PC-3 (cell line): ENCODE measurements at regions not wholly inside any gene's neighbourhood (a gene's known extent, or its start where the extent isn't known, plus 50 kb on each side); places are given as distances from the start of the nearest gene placed in this dataset.

ENCODE experiments used
- ATAC-seq: fragments of 200-7000 bp; cut with Tn5 transposase; 2 replicates; pipeline ENCODE4 v1.9.1; 2020; ENCODE audit warnings: mild to moderate bottlenecking, moderate library complexity
- BruUV-seq: library from RNA; stranded (reverse); fragments of 400-500 nt; replicated peaks from 2 replicates; lab custom pipeline; 2021; lab: Mats Ljungman, UMichigan
- CTCF ChIA-PET: fragments of 300-600 bp; sonication (Branson Sonifier 250); formaldehyde crosslinking; loops from one replicate; lab custom pipeline; 2022; ENCODE audit warnings: antibody characterized with exemption; lab: Charles Lee
- POLR2A ChIA-PET: fragments of 300-600 bp; sonication (Branson Sonifier 250); formaldehyde crosslinking; loops from one replicate; lab custom pipeline; 2022; ENCODE audit warnings: antibody characterized with exemption; ENCODE audit not compliant: unreplicated experiment; lab: Charles Lee
- DNase-seq: peaks from one replicate; pipeline ENCODE4 v3.0.0-alpha.2; 2015
- H2AFZ ChIP-seq: fragments of 300-600 bp; sonication (generic); 2 replicates; pipeline ENCODE4 v1.6.0; 2016; ENCODE audit warnings: antibody characterized with exemption, low read length
- H3F3A ChIP-seq: fragments of 300-600 bp; sonication (generic); one replicate; pipeline ENCODE4 v1.6.0; 2017; ENCODE audit warnings: antibody characterized with exemption, low read length, control low read depth, mild to moderate bottlenecking; ENCODE audit not compliant: unreplicated experiment
- H3K27ac ChIP-seq: fragments of 300-600 bp; sonication (generic); 2 replicates; pipeline ENCODE4 v1.5.1; 2016; ENCODE audit warnings: mild to moderate bottlenecking, low read length
- H3K27me3 ChIP-seq: fragments of 300-600 bp; sonication (generic); 2 replicates; pipeline ENCODE4 v1.6.1; 2016; ENCODE audit warnings: low read length, mixed read lengths
- H3K36me3 ChIP-seq: fragments of 300-600 bp; sonication (generic); 2 replicates; pipeline ENCODE4 v1.6.1; 2016; ENCODE audit warnings: low read depth, mixed run types, low read length, mixed read lengths
- H3K4me1 ChIP-seq: fragments of 300-600 bp; sonication (generic); 2 replicates; pipeline ENCODE4 v1.5.1; 2016; ENCODE audit warnings: low read length; ENCODE audit not compliant: insufficient read depth
- H3K4me2 ChIP-seq: fragments of 300-600 bp; sonication (generic); 2 replicates; pipeline ENCODE4 v1.6.0; 2016; ENCODE audit warnings: low read length
- H3K4me3 ChIP-seq: fragments of 300-600 bp; sonication (generic); 2 replicates; pipeline ENCODE4 v1.5.1; 2016; ENCODE audit warnings: mild to moderate bottlenecking, low read length, mixed read lengths
- H3K79me2 ChIP-seq: fragments of 300-600 bp; sonication (generic); 2 replicates; pipeline ENCODE4 v1.6.1; 2017; ENCODE audit warnings: low read length, mixed read lengths
- H3K9ac ChIP-seq: fragments of 300-600 bp; sonication (generic); 2 replicates; pipeline ENCODE4 v1.6.0; 2016; ENCODE audit warnings: mild to moderate bottlenecking, low read length
- H3K9me2 ChIP-seq: fragments of 300-600 bp; sonication (generic); replicated peaks from 2 replicates; pipeline ENCODE4 v1.6.1; 2016; ENCODE audit warnings: mixed run types, low read length, mixed read lengths
- H3K9me3 ChIP-seq: fragments of 300-600 bp; sonication (generic); 2 replicates; pipeline ENCODE4 v1.6.1; 2016; ENCODE audit warnings: low read length, mixed read lengths
- H4K20me1 ChIP-seq: fragments of 300-600 bp; sonication (generic); 2 replicates; pipeline ENCODE4 v1.6.1; 2016; ENCODE audit warnings: low read length, mixed read lengths
- CTCF ChIP-seq: fragments of 300-600 bp; sonication (generic); conservative IDR thresholded peaks from 2 replicates; pipeline ENCODE4 v1.5.1; 2017; ENCODE audit warnings: antibody characterized with exemption, low read depth, mild to moderate bottlenecking, low read length
- EZH2 ChIP-seq: fragments of 300-600 bp; sonication (generic); IDR thresholded peaks from one replicate; pipeline ENCODE4 v1.6.1; 2017; ENCODE audit warnings: antibody characterized with exemption, mild to moderate bottlenecking, low read length; ENCODE audit not compliant: unreplicated experiment
- EZH2phosphoT487 ChIP-seq: fragments of 300-600 bp; sonication (generic); IDR thresholded peaks from 2 replicates; pipeline ENCODE4 v1.6.1; 2018; ENCODE audit warnings: mild to moderate bottlenecking, antibody characterized with exemption, low read length, borderline replicate concordance
- intact Hi-C: fragments of 100-400 bp; cut with micrococcal nuclease; formaldehyde crosslinking; loops from 2 replicates; pipeline ENCODE4 v1.9.0; 2023

GRCh38 chr17:65417406-65418221 lies 143.8 kb downstream of the AXIN2 start:
- Histone ChIP-seq H3K4me3 (no peak overlapping the region), H3K9me3 (no peaks in the 10 kb centered on the region), H3K9ac (no peak overlapping the region), H2AFZ (no peak overlapping the region), H3K36me3 (no peaks in the 10 kb centered on the region), H3K27me3 (no peaks in the 10 kb centered on the region), H3K27ac (no peak overlapping the region), H3F3A (no peaks in the 10 kb centered on the region), H3K4me2 (no peak overlapping the region), H3K4me1 (no peaks in the 10 kb centered on the region), H4K20me1 (no peaks in the 10 kb centered on the region), H3K9me2 (no peaks in the 10 kb centered on the region), H3K79me2 (no peaks in the 10 kb centered on the region)
- DNase-seq (no peak), ATAC-seq (no peak)
- intact Hi-C loops: no loop called here
- CTCF ChIA-PET: interaction anchor here (0.9 kb wide), 1 partner anchor 748 kb away, joined by 3 read pairs; no protein-coding TSS in a partner anchor
- no TSS peak for BruUV-seq
- POLR2A ChIA-PET: no interaction called here
- TF ChIP-seq EZH2 (no peak), CTCF (no peak), EZH2phosphoT487 (no peak)

GRCh38 chr17:65415991-65416390 lies 145.5 kb downstream of the AXIN2 start:
- DNase-seq (no peak), ATAC-seq (no peak)
- Histone ChIP-seq H3K9me2 (no peaks in the 10 kb centered on the region), H2AFZ (no peak overlapping the region), H3K36me3 (no peaks in the 10 kb centered on the region), H3K9me3 (no peaks in the 10 kb centered on the region), H3K4me3 (no peak overlapping the region), H3K27ac (no peak overlapping the region), H3K4me1 (no peaks in the 10 kb centered on the region), H3K9ac (no peak overlapping the region), H3F3A (no peaks in the 10 kb centered on the region), H3K4me2 (no peak overlapping the region), H3K27me3 (no peaks in the 10 kb centered on the region), H3K79me2 (no peaks in the 10 kb centered on the region), H4K20me1 (no peaks in the 10 kb centered on the region)
- no peak for TF ChIP-seq EZH2
- no peak for TF ChIP-seq CTCF
- no peak for TF ChIP-seq EZH2phosphoT487
- intact Hi-C loops: no loop called here
- no TSS peak for BruUV-seq
- ChIA-PET POLR2A (no interaction called here), CTCF (no interaction called here)

GRCh38 chr17:65413390-65413789 lies 148.1 kb downstream of the AXIN2 start:
- Histone ChIP-seq H3K36me3 (no peaks in the 10 kb centered on the region), H3K9me2 (no peaks in the 10 kb centered on the region), H3K9ac (no peak overlapping the region), H4K20me1 (no peaks in the 10 kb centered on the region), H3K79me2 (no peaks in the 10 kb centered on the region), H3F3A (no peaks in the 10 kb centered on the region), H3K4me3 (no peak overlapping the region), H3K27me3 (no peaks in the 10 kb centered on the region), H3K4me1 (peaks cover 10% of the 10 kb centered on the region), H3K9me3 (no peaks in the 10 kb centered on the region), H2AFZ (no peak overlapping the region), H3K4me2 (no peak overlapping the region), H3K27ac (no peak overlapping the region)
- DNase-seq (no peak), ATAC-seq (no peak; the same call in 1 of the 2 replicates)
- no TSS peak for BruUV-seq
- ChIA-PET POLR2A (no interaction called here), CTCF (no interaction called here)
- TF ChIP-seq EZH2phosphoT487 (no peak), CTCF (no peak), EZH2 (no peak)
- intact Hi-C loops: no loop called here
